ENCODE measurements at regions not wholly inside any gene's neighbourhood (a gene's known extent, or its start where the extent isn't known, plus 50 kb on each side); places are given as distances from the start of the nearest gene placed in this dataset.

DNA sequence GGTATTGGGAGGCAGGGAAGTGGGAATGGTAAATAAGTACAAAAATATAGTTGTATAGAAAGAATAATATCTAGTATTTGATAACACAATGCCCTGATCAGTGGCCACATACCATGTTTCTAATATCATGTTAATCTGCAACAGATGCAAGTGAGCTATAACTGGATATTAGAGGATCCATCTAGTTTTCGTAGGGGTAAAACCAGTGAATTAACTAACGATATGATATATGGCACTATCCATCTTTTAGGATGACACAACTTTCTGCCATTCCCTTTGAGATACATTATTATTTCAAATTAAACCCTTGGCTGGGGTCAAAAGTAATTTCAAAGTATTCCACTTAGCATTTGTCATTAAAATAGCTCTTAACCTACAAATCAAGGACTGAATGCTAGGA, 1686.2 kb downstream of the SLITRK1 start:
- TF ChIP-seq POLR2AphosphoS5 (IDR thresholded peaks at IDR 0.05; ENCODE audit: borderline replicate concordance, low read depth, low read length) (no peak), EZH2 (IDR thresholded peaks at IDR 0.05) (no peak)

Data from SK-N-MC (cell line).